Smooth muscle cell (in vitro differentiated cells): ENCODE measurements at regions not wholly inside any gene's neighbourhood (a gene's known extent, or its start where the extent isn't known, plus 50 kb on each side); places are given as distances from the start of the nearest gene placed in this dataset.
"Not testable (repeated sequence)": the region's sequence is repeated elsewhere in the genome, so short reads cannot be mapped to it uniquely, and the experiment has no call there.

ENCODE experiments used
- DNase-seq: peaks from one replicate; lab custom pipeline; 2025; ENCODE audit not compliant: unreplicated experiment; lab: John Stamatoyannopoulos, UW
- H2AFZ ChIP-seq: fragments of 200-600 bp; sonication (generic); 2 replicates; pipeline ENCODE4 v1.6.0; 2016; ENCODE audit warnings: antibody characterized with exemption, low read depth, mild to moderate bottlenecking
- H3F3A ChIP-seq: fragments of 200-600 bp; sonication (generic); 2 replicates; pipeline ENCODE4 v1.6.0; 2017; ENCODE audit warnings: antibody characterized with exemption, low read depth
- H3K27ac ChIP-seq: fragments of 200-600 bp; sonication (generic); 2 replicates; pipeline ENCODE4 v1.5.1; 2016; ENCODE audit warnings: low read depth, mild to moderate bottlenecking
- H3K27me3 ChIP-seq: fragments of 200-600 bp; sonication (generic); 2 replicates; pipeline ENCODE4 v1.6.1; 2016; ENCODE audit warnings: low read depth, mild to moderate bottlenecking
- H3K36me3 ChIP-seq: fragments of 200-600 bp; sonication (generic); 2 replicates; pipeline ENCODE4 v1.5.1; 2016; ENCODE audit warnings: low read depth
- H3K4me1 ChIP-seq: fragments of 200-600 bp; sonication (generic); 2 replicates; pipeline ENCODE4 v1.5.1; 2016; ENCODE audit warnings: low read depth
- H3K4me2 ChIP-seq: fragments of 200-600 bp; sonication (generic); 2 replicates; pipeline ENCODE4 v1.6.0; 2016; ENCODE audit warnings: mild to moderate bottlenecking
- H3K4me3 ChIP-seq: fragments of 200-600 bp; sonication (generic); 2 replicates; pipeline ENCODE4 v1.5.1; 2016; ENCODE audit warnings: mild to moderate bottlenecking
- H3K79me2 ChIP-seq: fragments of 200-600 bp; sonication (generic); 2 replicates; pipeline ENCODE4 v1.6.0; 2016; ENCODE audit warnings: low read depth, mild to moderate bottlenecking
- H3K9ac ChIP-seq: fragments of 200-600 bp; sonication (generic); 2 replicates; pipeline ENCODE4 v1.6.0; 2016; ENCODE audit warnings: low read depth
- H3K9me3 ChIP-seq: fragments of 200-600 bp; sonication (generic); replicated peaks from 2 replicates; pipeline ENCODE4 v1.5.1; 2016; ENCODE audit warnings: low read depth
- H4K20me1 ChIP-seq: fragments of 200-600 bp; sonication (generic); 2 replicates; pipeline ENCODE4 v1.6.0; 2016; ENCODE audit warnings: low read depth
- WGBS: methylation state at CpG from one replicate; pipeline ENCODE4 v1.1.7; 2016; ENCODE audit warnings: low lambda C conversion rate; 5-methylcytosine and 5-hydroxymethylcytosine counted together
- TF ChIP-seq, protein P1 (sequence below): fragments of 200-600 bp; sonication (generic); IDR thresholded peaks from 2 replicates; pipeline ENCODE4 v1.5.1; 2017; ENCODE audit warnings: borderline replicate concordance, mild to moderate bottlenecking, antibody characterized with exemption; ENCODE audit not compliant: insufficient read depth, poor library complexity, severe bottlenecking

DNA sequence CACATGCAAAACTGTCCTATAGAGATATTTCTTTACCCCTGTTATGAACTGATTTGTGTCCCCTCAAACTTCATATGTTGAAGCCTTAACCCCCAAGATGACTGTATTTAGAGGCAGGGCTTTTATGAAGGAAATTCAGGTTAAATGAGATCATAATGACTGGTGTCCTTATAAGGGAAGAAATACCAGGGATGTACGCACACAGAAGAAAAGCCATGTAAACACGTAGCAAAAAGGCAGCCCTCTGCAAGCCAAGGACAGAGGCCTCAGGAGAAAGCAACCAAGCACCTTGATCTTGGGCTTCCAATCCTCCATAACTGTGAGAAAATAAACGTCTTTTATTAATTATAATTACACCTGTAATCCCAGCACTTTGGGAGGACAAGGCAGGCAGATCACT is 101.3 kb upstream of the NDUFV2 start:
- Histone ChIP-seq H3K79me2 (no peaks in the 10 kb centered on the region), H3K27ac (no peak overlapping the region), H3K9ac (no peak overlapping the region), H3K4me3 (no peak overlapping the region), H3K9me3 (no peaks in the 10 kb centered on the region), H3F3A (no peaks in the 10 kb centered on the region), H3K4me1 (peaks cover 8% of the 10 kb centered on the region), H4K20me1 (no peaks in the 10 kb centered on the region), H3K27me3 (no peaks in the 10 kb centered on the region), H3K36me3 (no peaks in the 10 kb centered on the region), H3K4me2 (no peak overlapping the region), H2AFZ (peak overlapping the region; percentile 19)
- WGBS = 58% methylated on average over 3 of the region's 3 CpGs
- no peak for DNase-seq
- TF ChIP-seq, protein P1, sequence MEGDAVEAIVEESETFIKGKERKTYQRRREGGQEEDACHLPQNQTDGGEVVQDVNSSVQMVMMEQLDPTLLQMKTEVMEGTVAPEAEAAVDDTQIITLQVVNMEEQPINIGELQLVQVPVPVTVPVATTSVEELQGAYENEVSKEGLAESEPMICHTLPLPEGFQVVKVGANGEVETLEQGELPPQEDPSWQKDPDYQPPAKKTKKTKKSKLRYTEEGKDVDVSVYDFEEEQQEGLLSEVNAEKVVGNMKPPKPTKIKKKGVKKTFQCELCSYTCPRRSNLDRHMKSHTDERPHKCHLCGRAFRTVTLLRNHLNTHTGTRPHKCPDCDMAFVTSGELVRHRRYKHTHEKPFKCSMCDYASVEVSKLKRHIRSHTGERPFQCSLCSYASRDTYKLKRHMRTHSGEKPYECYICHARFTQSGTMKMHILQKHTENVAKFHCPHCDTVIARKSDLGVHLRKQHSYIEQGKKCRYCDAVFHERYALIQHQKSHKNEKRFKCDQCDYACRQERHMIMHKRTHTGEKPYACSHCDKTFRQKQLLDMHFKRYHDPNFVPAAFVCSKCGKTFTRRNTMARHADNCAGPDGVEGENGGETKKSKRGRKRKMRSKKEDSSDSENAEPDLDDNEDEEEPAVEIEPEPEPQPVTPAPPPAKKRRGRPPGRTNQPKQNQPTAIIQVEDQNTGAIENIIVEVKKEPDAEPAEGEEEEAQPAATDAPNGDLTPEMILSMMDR = no peak

DNA sequence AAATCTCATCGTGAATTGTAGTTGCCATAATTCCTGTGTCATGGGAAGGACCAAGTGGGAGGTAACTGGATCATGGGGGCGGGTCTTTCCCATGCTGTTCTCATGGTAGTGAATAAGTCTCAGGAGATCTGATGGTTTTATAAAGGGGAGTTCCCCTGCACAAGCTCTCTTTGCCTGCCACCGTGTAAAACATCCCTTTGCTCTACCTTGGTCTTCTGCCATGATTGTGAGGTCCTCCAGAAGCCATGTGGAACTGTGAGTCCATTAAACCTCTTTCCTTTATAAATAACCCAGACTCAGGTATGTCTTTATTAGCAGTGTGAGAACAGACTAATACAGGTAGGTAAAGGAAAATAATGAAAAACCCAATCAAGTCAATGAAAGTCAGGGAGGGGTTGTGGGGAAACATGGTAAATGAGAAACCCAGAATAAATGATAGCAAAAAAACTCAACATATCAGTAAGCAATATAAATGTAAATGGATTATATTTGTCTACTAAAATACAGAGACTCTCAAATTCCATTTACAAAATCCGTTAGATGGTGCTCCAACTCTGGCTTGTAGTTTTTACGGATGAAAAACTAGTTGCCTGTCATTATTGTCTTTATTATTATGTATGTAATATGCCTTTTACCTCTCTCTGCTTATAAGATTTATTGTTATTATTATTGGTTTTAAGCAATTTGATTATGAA is 98.9 kb upstream of the NDUFV2 start:
- Histone ChIP-seq H3K4me2 (no peak overlapping the region), H3K4me3 (no peak overlapping the region), H3K27ac (no peak overlapping the region), H3K36me3 (no peaks in the 10 kb centered on the region), H3K9me3 (no peaks in the 10 kb centered on the region), H3K4me1 (peaks cover 6% of the 10 kb centered on the region), H3K27me3 (no peaks in the 10 kb centered on the region), H2AFZ (no peak overlapping the region), H3F3A (no peaks in the 10 kb centered on the region), H3K79me2 (no peaks in the 10 kb centered on the region), H3K9ac (no peak overlapping the region), H4K20me1 (no peaks in the 10 kb centered on the region)
- 95% methylated on average over 5 of the region's 5 CpGs for WGBS
- TF ChIP-seq, protein P1 = no peak
- DNase-seq = no peak

GRCh38 chr18:9004308-9004707 is 98.2 kb upstream of the NDUFV2 start:
- not testable (repeated sequence) for H4K20me1 ChIP-seq, H3K79me2 ChIP-seq, H3K27ac ChIP-seq, H3K9ac ChIP-seq, H3K4me3 ChIP-seq, H3K9me3 ChIP-seq, H3K27me3 ChIP-seq, DNase-seq, H3K4me1 ChIP-seq, H2AFZ ChIP-seq, H3K4me2 ChIP-seq, H3F3A ChIP-seq, H3K36me3 ChIP-seq
- 100% methylated on average over 2 of the region's 2 CpGs for WGBS

GRCh38 chr18:9007700-9008099 is 94.8 kb upstream of the NDUFV2 start:
- H3K79me2 ChIP-seq, H3K4me1 ChIP-seq, H3K9ac ChIP-seq, H3F3A ChIP-seq, H3K9me3 ChIP-seq, H2AFZ ChIP-seq, H3K36me3 ChIP-seq, H3K4me3 ChIP-seq, H3K4me2 ChIP-seq, H3K27me3 ChIP-seq, H3K27ac ChIP-seq, H4K20me1 ChIP-seq, DNase-seq: not testable (repeated sequence)
- 65% methylated on average over 3 of the region's 3 CpGs for WGBS
